ENCODE measurements at regions not wholly inside any gene's neighbourhood (a gene's known extent, or its start where the extent isn't known, plus 50 kb on each side); places are given as distances from the start of the nearest gene placed in this dataset.

DNA sequence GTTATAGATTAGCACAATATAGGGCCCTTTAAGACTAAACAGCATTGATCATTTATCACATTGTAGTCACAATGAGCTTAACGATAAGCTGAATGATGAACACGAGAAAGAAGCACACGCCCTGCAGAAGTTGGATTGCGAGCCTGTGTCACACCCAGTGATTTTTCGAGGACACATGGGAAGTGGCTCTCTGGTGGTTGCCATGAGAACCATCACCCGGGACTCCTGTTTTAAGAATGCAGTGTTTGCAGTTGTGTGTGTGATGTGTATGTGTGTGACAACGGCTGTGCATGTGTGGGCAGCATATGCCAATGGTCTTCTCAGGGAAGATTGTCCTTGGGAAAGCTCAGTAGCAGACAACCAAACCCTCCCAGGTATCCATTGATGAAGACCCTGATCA, 69.2 kb downstream of the PDCL3 start:
- TF ChIP-seq ZNF132 (tag by site-specific recombination; IDR thresholded peaks at IDR 0.05; ENCODE audit: borderline replicate concordance): no peak
- TF ChIP-seq, protein P1, sequence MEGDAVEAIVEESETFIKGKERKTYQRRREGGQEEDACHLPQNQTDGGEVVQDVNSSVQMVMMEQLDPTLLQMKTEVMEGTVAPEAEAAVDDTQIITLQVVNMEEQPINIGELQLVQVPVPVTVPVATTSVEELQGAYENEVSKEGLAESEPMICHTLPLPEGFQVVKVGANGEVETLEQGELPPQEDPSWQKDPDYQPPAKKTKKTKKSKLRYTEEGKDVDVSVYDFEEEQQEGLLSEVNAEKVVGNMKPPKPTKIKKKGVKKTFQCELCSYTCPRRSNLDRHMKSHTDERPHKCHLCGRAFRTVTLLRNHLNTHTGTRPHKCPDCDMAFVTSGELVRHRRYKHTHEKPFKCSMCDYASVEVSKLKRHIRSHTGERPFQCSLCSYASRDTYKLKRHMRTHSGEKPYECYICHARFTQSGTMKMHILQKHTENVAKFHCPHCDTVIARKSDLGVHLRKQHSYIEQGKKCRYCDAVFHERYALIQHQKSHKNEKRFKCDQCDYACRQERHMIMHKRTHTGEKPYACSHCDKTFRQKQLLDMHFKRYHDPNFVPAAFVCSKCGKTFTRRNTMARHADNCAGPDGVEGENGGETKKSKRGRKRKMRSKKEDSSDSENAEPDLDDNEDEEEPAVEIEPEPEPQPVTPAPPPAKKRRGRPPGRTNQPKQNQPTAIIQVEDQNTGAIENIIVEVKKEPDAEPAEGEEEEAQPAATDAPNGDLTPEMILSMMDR (tag by site-specific recombination; IDR thresholded peaks at IDR 0.05): no peak
- no peak for TF ChIP-seq ZNF274 (IDR thresholded peaks at IDR 0.05; ENCODE audit: low read length)
- no peak for TF ChIP-seq ZNF274 (tag by site-specific recombination; IDR thresholded peaks at IDR 0.05; ENCODE audit: borderline replicate concordance)
- no peak for TF ChIP-seq YY1 (tag by site-specific recombination; IDR thresholded peaks at IDR 0.05)
- TF ChIP-seq ZBTB48 (tag by site-specific recombination; IDR thresholded peaks at IDR 0.05): no peak
- no peak for TF ChIP-seq ZNF514 (tag by site-specific recombination; IDR thresholded peaks at IDR 0.05)
- TF ChIP-seq KLF1 (tag by site-specific recombination; IDR thresholded peaks at IDR 0.05): no peak

Data from HEK293 (cell line).